OCI-LY7 (cell line): ENCODE measurements at regions not wholly inside any gene's neighbourhood (a gene's known extent, or its start where the extent isn't known, plus 50 kb on each side); places are given as distances from the start of the nearest gene placed in this dataset.

Experiments used
- CTCF ChIP-seq: fragments of 200-600 bp; sonication (generic); conservative IDR thresholded peaks from 2 replicates; pipeline ENCODE4 v1.5.1; 2014; ENCODE audit warnings: mild to moderate bottlenecking, antibody characterized with exemption, low read length, moderate library complexity, mixed read lengths
- EZH2phosphoT487 ChIP-seq: fragments of 200-600 bp; sonication (generic); IDR thresholded peaks from 2 replicates; pipeline ENCODE4 v1.6.1; 2018; ENCODE audit warnings: low read depth, borderline replicate concordance, mild to moderate bottlenecking, mixed run types, antibody characterized with exemption, low read length, moderate library complexity, mixed read lengths

GRCh38 chr10:7040681-7041080 is 370.2 kb downstream of the SFMBT2 start:
- TF ChIP-seq CTCF = no peak
- TF ChIP-seq EZH2phosphoT487 = no peak
